GM12874 (cell line): ENCODE measurements at regions not wholly inside any gene's neighbourhood (a gene's known extent, or its start where the extent isn't known, plus 50 kb on each side); places are given as distances from the start of the nearest gene placed in this dataset.

Experiments used
- CTCF ChIP-seq: IDR thresholded peaks from 2 replicates; pipeline ENCODE4 v1.5.1; 2011; ENCODE audit warnings: low read depth, mild to moderate bottlenecking, control low read depth, low read length, moderate library complexity; ENCODE audit not compliant: insufficient read depth

GRCh38 chr13:53703371-53704080 is 674.9 kb downstream of the OLFM4 start:
- TF ChIP-seq CTCF, result no peak

- TF ChIP-seq CTCF, result no peak
These were observed 690.7 kb downstream of the OLFM4 start for GRCh38 chr13:53719281-53719680.

GRCh38 chr13:53732664-53733063 is 704.1 kb downstream of the OLFM4 start:
- TF ChIP-seq CTCF, result no peak

GRCh38 chr13:53743906-53744305 is 715.3 kb downstream of the OLFM4 start:
- no peak for TF ChIP-seq CTCF

- TF ChIP-seq CTCF, result no peak
These were observed 719.2 kb downstream of the OLFM4 start for GRCh38 chr13:53747825-53748224.

- TF ChIP-seq CTCF, result no peak
These were observed 720.7 kb downstream of the OLFM4 start for GRCh38 chr13:53749306-53749705.

GRCh38 chr13:53759016-53759415 is 730.4 kb downstream of the OLFM4 start:
- no peak for TF ChIP-seq CTCF
